ENCODE measurements at regions not wholly inside any gene's neighbourhood (a gene's known extent, or its start where the extent isn't known, plus 50 kb on each side); places are given as distances from the start of the nearest gene placed in this dataset.
"Not testable (repeated sequence)": the region's sequence is repeated elsewhere in the genome, so short reads cannot be mapped to it uniquely, and the experiment has no call there.

- TF ChIP-seq CTCF, POLR2A (IDR thresholded peaks at IDR 0.05): not testable (repeated sequence)
Observed at GRCh38 chr3:73152571-73152970, 91.1 kb downstream of the EBLN2 start.

All from uterus (tissue), 2 donors.